AG10803 (cell line): ENCODE measurements at regions not wholly inside any gene's neighbourhood (a gene's known extent, or its start where the extent isn't known, plus 50 kb on each side); places are given as distances from the start of the nearest gene placed in this dataset.

ENCODE experiments used
- DNase-seq: peaks from one replicate; pipeline ENCODE4 v3.0.0; 2010; ENCODE audit warnings: low read depth
- H3K4me3 ChIP-seq: 2 replicates; pipeline ENCODE4 v1.5.1; 2011; ENCODE audit warnings: mild to moderate bottlenecking, low read length, control low read depth
- TF ChIP-seq, protein P1 (sequence below): conservative IDR thresholded peaks from 2 replicates; pipeline ENCODE4 v1.5.1; 2011; ENCODE audit warnings: mild to moderate bottlenecking, low read length, control low read depth, inconsistent platforms

GRCh38 chr6:66435321-66435720, 728.3 kb upstream of the EYS start:
- no peak for DNase-seq
- TF ChIP-seq, protein P1, sequence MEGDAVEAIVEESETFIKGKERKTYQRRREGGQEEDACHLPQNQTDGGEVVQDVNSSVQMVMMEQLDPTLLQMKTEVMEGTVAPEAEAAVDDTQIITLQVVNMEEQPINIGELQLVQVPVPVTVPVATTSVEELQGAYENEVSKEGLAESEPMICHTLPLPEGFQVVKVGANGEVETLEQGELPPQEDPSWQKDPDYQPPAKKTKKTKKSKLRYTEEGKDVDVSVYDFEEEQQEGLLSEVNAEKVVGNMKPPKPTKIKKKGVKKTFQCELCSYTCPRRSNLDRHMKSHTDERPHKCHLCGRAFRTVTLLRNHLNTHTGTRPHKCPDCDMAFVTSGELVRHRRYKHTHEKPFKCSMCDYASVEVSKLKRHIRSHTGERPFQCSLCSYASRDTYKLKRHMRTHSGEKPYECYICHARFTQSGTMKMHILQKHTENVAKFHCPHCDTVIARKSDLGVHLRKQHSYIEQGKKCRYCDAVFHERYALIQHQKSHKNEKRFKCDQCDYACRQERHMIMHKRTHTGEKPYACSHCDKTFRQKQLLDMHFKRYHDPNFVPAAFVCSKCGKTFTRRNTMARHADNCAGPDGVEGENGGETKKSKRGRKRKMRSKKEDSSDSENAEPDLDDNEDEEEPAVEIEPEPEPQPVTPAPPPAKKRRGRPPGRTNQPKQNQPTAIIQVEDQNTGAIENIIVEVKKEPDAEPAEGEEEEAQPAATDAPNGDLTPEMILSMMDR: no peak
- H3K4me3 ChIP-seq: no peak overlapping the region

GRCh38 chr6:66429210-66429609, 722.2 kb upstream of the EYS start:
- peak; percentile 51 for DNase-seq
- TF ChIP-seq, protein P1: no peak
- H3K4me3 ChIP-seq: no peak overlapping the region

DNA sequence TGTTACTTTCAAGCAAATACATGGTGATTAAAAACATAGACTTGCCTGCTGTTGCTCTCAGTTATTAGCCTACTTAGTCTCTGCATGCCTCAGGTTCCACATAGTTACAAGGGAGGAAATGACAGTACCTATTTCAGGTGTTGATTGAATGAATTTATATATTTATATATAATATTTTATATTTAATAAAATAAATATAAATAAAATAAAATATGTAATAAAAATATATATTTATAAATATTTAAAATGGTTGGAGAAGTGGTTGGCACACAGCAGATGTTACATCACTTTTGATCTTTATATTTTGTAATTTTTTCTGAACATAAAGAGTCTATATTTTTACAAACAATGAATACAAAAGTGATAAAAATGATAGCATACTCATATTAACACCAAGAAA, 716.0 kb upstream of the EYS start:
- no peak for DNase-seq
- no peak overlapping the region for H3K4me3 ChIP-seq
- TF ChIP-seq, protein P1: no peak

DNA sequence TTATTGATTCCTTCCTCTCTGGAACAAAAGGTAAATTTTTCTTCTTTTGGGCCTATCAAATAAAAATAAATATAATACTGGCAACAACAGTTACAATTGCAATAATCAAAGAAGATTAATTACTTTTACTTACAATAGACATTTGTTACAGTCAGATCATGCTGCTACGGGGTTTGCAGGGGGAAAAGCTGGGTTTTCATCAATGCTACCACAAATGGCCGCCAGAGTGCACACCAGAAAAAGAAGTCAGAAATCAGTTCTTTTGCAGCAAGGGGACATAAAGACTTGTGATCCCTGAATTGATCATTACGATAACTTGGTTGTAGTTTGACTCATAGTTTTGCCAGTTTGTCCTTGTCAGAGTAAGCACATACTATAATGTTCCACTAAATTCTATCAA, 714.5 kb upstream of the EYS start:
- TF ChIP-seq, protein P1: no peak; the same call in 1 of the 2 replicates
- H3K4me3 ChIP-seq: no peak overlapping the region
- no peak for DNase-seq

DNA sequence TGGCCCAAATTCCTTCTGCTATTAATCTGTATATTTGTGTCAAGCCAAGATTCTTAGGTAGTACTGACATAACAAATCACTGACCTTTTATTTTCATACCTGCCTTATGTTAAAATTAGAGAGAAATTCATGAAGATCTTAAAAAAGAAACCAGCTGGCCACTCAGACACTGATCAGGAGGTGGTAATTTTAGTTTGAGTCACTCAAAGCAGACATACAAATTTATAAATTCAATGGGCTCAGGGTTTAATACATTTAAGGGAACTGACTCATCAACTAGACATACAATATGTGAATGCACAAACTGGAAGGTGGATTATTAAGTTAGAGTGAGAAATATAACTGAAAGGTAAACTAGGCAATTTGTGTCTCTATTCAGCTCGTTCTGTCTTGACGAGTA, 711.9 kb upstream of the EYS start:
- TF ChIP-seq, protein P1: no peak
- no peak for DNase-seq
- H3K4me3 ChIP-seq: no peak overlapping the region

GRCh38 chr6:66403966-66404365, 696.9 kb upstream of the EYS start:
- DNase-seq: no peak
- TF ChIP-seq, protein P1: no peak
- no peak overlapping the region for H3K4me3 ChIP-seq

DNA sequence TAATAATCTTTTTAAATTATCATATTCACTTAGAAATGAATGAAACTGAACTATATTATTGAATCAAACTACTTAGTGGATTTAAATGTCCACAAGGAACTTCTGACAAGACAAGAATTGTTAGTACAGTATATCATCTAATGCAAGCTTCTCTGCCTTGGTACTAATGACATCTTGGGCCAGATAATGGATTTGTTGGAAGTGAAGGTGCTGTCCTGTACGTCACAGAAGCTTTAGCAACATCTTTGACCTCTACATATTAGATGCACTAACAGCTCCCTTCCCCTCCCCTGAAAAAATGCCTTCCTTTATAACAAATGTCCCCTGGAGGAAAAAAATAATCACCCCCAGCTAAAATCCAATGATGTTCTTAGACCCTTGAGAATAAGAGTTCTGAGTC, 695.8 kb upstream of the EYS start:
- TF ChIP-seq, protein P1: no peak
- no peak for DNase-seq

More for the DNA sequence above, 695.8 kb upstream of the EYS start:
- H3K4me3 ChIP-seq: no peak overlapping the region
